Hepatocyte (in vitro differentiated cells): ENCODE measurements at regions not wholly inside any gene's neighbourhood (a gene's known extent, or its start where the extent isn't known, plus 50 kb on each side); places are given as distances from the start of the nearest gene placed in this dataset.

Experiments
- DNase-seq: peaks from one replicate; pipeline ENCODE4 v3.0.0-alpha.2; 2016; ENCODE audit warnings: low spot score
- H2AFZ ChIP-seq: fragments of 200-600 bp; sonication (generic); 2 replicates; pipeline ENCODE4 v1.6.0; 2016; ENCODE audit warnings: antibody characterized with exemption, mild to moderate bottlenecking
- H3K27ac ChIP-seq: fragments of 200-600 bp; sonication (generic); 2 replicates; pipeline ENCODE4 v1.5.1; 2016; ENCODE audit warnings: mild to moderate bottlenecking
- H3K27me3 ChIP-seq: fragments of 200-600 bp; sonication (generic); 2 replicates; pipeline ENCODE4 v1.6.1; 2016
- H3K36me3 ChIP-seq: fragments of 200-600 bp; sonication (generic); replicated peaks from 2 replicates; pipeline ENCODE4 v1.5.1; 2016; ENCODE audit warnings: low read depth; ENCODE audit not compliant: insufficient read depth
- H3K4me1 ChIP-seq: fragments of 200-600 bp; sonication (generic); 2 replicates; pipeline ENCODE4 v1.5.1; 2016; ENCODE audit warnings: mild to moderate bottlenecking, moderate library complexity; ENCODE audit not compliant: insufficient read depth
- H3K4me2 ChIP-seq: fragments of 200-600 bp; sonication (generic); 2 replicates; pipeline ENCODE4 v1.6.0; 2016
- H3K4me3 ChIP-seq: fragments of 200-600 bp; sonication (generic); 2 replicates; pipeline ENCODE4 v1.5.1; 2016; ENCODE audit warnings: mild to moderate bottlenecking
- H3K79me2 ChIP-seq: fragments of 200-600 bp; sonication (generic); 2 replicates; pipeline ENCODE4 v1.6.0; 2017; ENCODE audit warnings: mild to moderate bottlenecking
- H3K9me2 ChIP-seq: fragments of 200-600 bp; sonication (generic); replicated peaks from 2 replicates; pipeline ENCODE4 v1.6.0; 2017; ENCODE audit warnings: mild to moderate bottlenecking; ENCODE audit not compliant: insufficient read depth
- H3K9me3 ChIP-seq: fragments of 200-600 bp; sonication (generic); 2 replicates; pipeline ENCODE4 v1.5.1; 2016; ENCODE audit warnings: low read depth, mild to moderate bottlenecking
- H4K20me1 ChIP-seq: fragments of 200-600 bp; sonication (generic); 2 replicates; pipeline ENCODE4 v1.6.0; 2016; ENCODE audit warnings: mild to moderate bottlenecking; ENCODE audit not compliant: insufficient read depth, poor library complexity, severe bottlenecking
- CTCF ChIP-seq: fragments of 200-600 bp; sonication (generic); IDR thresholded peaks from 2 replicates; pipeline ENCODE4 v1.5.1; 2016; ENCODE audit warnings: antibody characterized with exemption, mild to moderate bottlenecking; ENCODE audit not compliant: poor library complexity
- EZH2 ChIP-seq: fragments of 200-600 bp; sonication (generic); IDR thresholded peaks from 2 replicates; pipeline ENCODE4 v1.6.1; 2016; ENCODE audit warnings: antibody characterized with exemption, mild to moderate bottlenecking, borderline replicate concordance
- EZH2phosphoT487 ChIP-seq: fragments of 200-600 bp; sonication (generic); IDR thresholded peaks from one replicate; pipeline ENCODE4 v1.6.1; 2018; ENCODE audit warnings: antibody characterized with exemption, mild to moderate bottlenecking, low read depth, moderate library complexity; ENCODE audit not compliant: unreplicated experiment, severe bottlenecking
- WGBS: methylation state at CpG from one replicate; pipeline ENCODE4 v1.1.6; 2016; ENCODE audit warnings: low lambda C conversion rate; ENCODE audit errors: missing lambda C conversion rate; 5-methylcytosine and 5-hydroxymethylcytosine counted together

DNA sequence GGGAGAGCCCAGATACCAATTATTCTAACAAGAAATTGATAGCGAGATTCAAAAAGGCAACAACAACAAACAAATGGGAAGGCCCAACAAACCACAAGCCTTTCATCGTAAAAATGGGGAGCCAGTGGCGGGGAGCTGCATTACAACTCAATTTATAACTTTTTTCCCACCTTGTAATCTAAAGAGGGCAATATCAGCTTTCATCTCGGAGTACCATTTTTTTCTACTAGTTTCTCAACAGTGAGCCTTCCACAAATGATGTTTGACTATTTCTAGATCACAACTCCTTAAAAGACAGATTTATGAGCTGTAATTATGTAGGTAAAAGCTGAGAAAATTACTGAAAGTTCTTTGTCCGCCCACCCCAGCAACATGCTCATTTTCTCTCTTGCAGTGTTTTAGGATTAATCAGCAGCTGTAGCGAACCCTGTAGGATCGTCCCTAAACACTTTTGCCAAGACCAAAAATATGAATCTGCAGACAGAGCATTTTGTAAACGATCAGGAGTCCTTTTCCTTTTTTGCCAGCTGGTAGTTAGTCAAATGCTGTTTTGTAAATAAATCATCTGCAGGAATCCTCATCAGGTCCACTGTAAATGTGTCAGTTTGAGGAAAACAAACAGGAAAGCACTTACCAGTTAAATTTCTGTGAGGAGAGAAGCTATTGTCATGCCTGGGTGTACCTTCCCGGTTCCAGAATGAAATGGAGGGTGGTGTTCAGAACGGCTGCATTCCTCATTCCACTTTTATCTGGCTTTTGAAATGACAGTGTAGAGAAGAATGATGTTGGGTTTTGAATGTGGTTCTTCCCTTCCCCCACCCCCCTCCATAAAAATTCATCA lies 53.2 kb downstream of the EEF1B2 start:
- Histone ChIP-seq H3K27ac (no peak overlapping the region), H2AFZ (peak overlapping the region; percentile 33), H3K9me3 (no peaks in the 10 kb centered on the region), H3K4me2 (peak overlapping the region; percentile 64), H3K27me3 (no peaks in the 10 kb centered on the region), H3K4me3 (no peak overlapping the region), H3K79me2 (no peaks in the 10 kb centered on the region), H3K9me2 (no peaks in the 10 kb centered on the region), H3K4me1 (peaks cover 10% of the 10 kb centered on the region), H4K20me1 (no peaks in the 10 kb centered on the region), H3K36me3 (no peaks in the 10 kb centered on the region)
- WGBS, result 22% methylated on average over 10 of the region's 10 CpGs
- no peak for TF ChIP-seq CTCF
- no peak for TF ChIP-seq EZH2
- TF ChIP-seq EZH2phosphoT487, result no peak
- DNase-seq, result no peak

DNA sequence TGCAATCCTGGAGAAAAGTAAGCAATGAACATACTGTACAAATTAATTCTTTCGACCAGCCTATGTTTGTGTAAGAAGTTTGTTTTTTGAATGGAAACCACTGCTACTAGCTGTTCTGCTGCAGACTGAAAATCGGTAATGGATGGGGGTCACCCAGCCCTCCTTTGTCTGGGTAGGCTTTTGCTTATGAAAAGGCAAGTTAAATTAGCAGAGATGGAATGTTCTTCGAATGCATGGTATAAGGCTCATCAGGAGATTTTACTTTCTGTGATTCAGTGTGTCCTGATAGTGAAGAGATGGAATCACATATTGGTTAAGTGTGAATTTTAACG lies 53.8 kb downstream of the EEF1B2 start:
- Histone ChIP-seq H3K27ac (no peak overlapping the region), H3K4me3 (no peak overlapping the region), H3K36me3 (no peaks in the 10 kb centered on the region), H3K4me1 (peaks cover 10% of the 10 kb centered on the region), H2AFZ (no peak overlapping the region), H3K9me2 (no peaks in the 10 kb centered on the region), H4K20me1 (no peaks in the 10 kb centered on the region), H3K9me3 (no peaks in the 10 kb centered on the region), H3K4me2 (peak overlapping the region; percentile 64), H3K79me2 (no peaks in the 10 kb centered on the region), H3K27me3 (no peaks in the 10 kb centered on the region)
- WGBS, result 38% methylated on average over 4 of the region's 4 CpGs
- no peak for DNase-seq
- no peak for TF ChIP-seq CTCF
- TF ChIP-seq EZH2, result no peak
- TF ChIP-seq EZH2phosphoT487, result no peak

DNA sequence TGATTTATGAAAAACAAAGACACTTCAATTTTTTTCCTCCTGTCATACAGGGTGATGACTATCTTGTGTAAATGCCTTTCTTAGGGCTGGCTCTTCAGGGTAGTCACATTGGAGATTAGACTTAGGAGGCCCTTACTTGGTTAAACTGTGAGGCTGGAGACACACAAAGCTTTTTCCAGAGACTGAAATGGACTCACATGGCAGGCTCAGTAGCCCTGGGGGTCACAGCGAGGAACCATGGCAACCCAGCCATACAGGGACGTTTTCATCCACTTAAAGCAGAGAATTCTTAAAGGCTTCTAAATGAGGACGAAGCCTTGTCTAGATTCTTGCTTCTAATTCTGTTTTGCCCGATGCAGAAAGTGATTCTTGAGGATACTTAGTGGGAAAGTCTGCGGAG lies 57.3 kb upstream of the ZDBF2 start:
- Histone ChIP-seq H3K27me3 (no peaks in the 10 kb centered on the region), H3K36me3 (no peaks in the 10 kb centered on the region), H2AFZ (no peak overlapping the region), H3K9me2 (no peaks in the 10 kb centered on the region), H3K4me1 (peaks cover 10% of the 10 kb centered on the region), H4K20me1 (no peaks in the 10 kb centered on the region), H3K9me3 (no peaks in the 10 kb centered on the region), H3K4me3 (no peak overlapping the region), H3K79me2 (no peaks in the 10 kb centered on the region), H3K4me2 (no peak overlapping the region), H3K27ac (no peak overlapping the region)
- no peak for TF ChIP-seq CTCF
- TF ChIP-seq EZH2phosphoT487, result no peak
- no peak for TF ChIP-seq EZH2
- WGBS, result 60% methylated on average over 5 of the region's 5 CpGs
- DNase-seq, result no peak
